Hepatocyte (in vitro differentiated cells): ENCODE measurements at regions not wholly inside any gene's neighbourhood (a gene's known extent, or its start where the extent isn't known, plus 50 kb on each side); places are given as distances from the start of the nearest gene placed in this dataset.

Source experiments
- DNase-seq: peaks from one replicate; pipeline ENCODE4 v3.0.0-alpha.2; 2016; ENCODE audit warnings: low spot score
- H2AFZ ChIP-seq: fragments of 200-600 bp; sonication (generic); 2 replicates; pipeline ENCODE4 v1.6.0; 2016; ENCODE audit warnings: antibody characterized with exemption, mild to moderate bottlenecking
- H3K27ac ChIP-seq: fragments of 200-600 bp; sonication (generic); 2 replicates; pipeline ENCODE4 v1.5.1; 2016; ENCODE audit warnings: mild to moderate bottlenecking
- H3K27me3 ChIP-seq: fragments of 200-600 bp; sonication (generic); 2 replicates; pipeline ENCODE4 v1.6.1; 2016
- H3K36me3 ChIP-seq: fragments of 200-600 bp; sonication (generic); replicated peaks from 2 replicates; pipeline ENCODE4 v1.5.1; 2016; ENCODE audit warnings: low read depth; ENCODE audit not compliant: insufficient read depth
- H3K4me1 ChIP-seq: fragments of 200-600 bp; sonication (generic); 2 replicates; pipeline ENCODE4 v1.5.1; 2016; ENCODE audit warnings: mild to moderate bottlenecking, moderate library complexity; ENCODE audit not compliant: insufficient read depth
- H3K4me2 ChIP-seq: fragments of 200-600 bp; sonication (generic); 2 replicates; pipeline ENCODE4 v1.6.0; 2016
- H3K4me3 ChIP-seq: fragments of 200-600 bp; sonication (generic); 2 replicates; pipeline ENCODE4 v1.5.1; 2016; ENCODE audit warnings: mild to moderate bottlenecking
- H3K79me2 ChIP-seq: fragments of 200-600 bp; sonication (generic); 2 replicates; pipeline ENCODE4 v1.6.0; 2017; ENCODE audit warnings: mild to moderate bottlenecking
- H3K9me2 ChIP-seq: fragments of 200-600 bp; sonication (generic); replicated peaks from 2 replicates; pipeline ENCODE4 v1.6.0; 2017; ENCODE audit warnings: mild to moderate bottlenecking; ENCODE audit not compliant: insufficient read depth
- H3K9me3 ChIP-seq: fragments of 200-600 bp; sonication (generic); 2 replicates; pipeline ENCODE4 v1.5.1; 2016; ENCODE audit warnings: low read depth, mild to moderate bottlenecking
- H4K20me1 ChIP-seq: fragments of 200-600 bp; sonication (generic); 2 replicates; pipeline ENCODE4 v1.6.0; 2016; ENCODE audit warnings: mild to moderate bottlenecking; ENCODE audit not compliant: insufficient read depth, poor library complexity, severe bottlenecking
- CTCF ChIP-seq: fragments of 200-600 bp; sonication (generic); IDR thresholded peaks from 2 replicates; pipeline ENCODE4 v1.5.1; 2016; ENCODE audit warnings: antibody characterized with exemption, mild to moderate bottlenecking; ENCODE audit not compliant: poor library complexity
- EZH2 ChIP-seq: fragments of 200-600 bp; sonication (generic); IDR thresholded peaks from 2 replicates; pipeline ENCODE4 v1.6.1; 2016; ENCODE audit warnings: antibody characterized with exemption, mild to moderate bottlenecking, borderline replicate concordance
- EZH2phosphoT487 ChIP-seq: fragments of 200-600 bp; sonication (generic); IDR thresholded peaks from one replicate; pipeline ENCODE4 v1.6.1; 2018; ENCODE audit warnings: antibody characterized with exemption, mild to moderate bottlenecking, low read depth, moderate library complexity; ENCODE audit not compliant: unreplicated experiment, severe bottlenecking
- WGBS: methylation state at CpG from one replicate; pipeline ENCODE4 v1.1.6; 2016; ENCODE audit warnings: low lambda C conversion rate; ENCODE audit errors: missing lambda C conversion rate; 5-methylcytosine and 5-hydroxymethylcytosine counted together

GRCh38 chr2:58951722-58952121 lies 710.6 kb upstream of the FANCL start:
- H3K9me2 ChIP-seq, result no peaks in the 10 kb centered on the region
- 86% methylated on average over 3 of the region's 3 CpGs for WGBS

GRCh38 chr2:58950795-58951462 lies 709.8 kb upstream of the FANCL start:
- Histone ChIP-seq H3K9me3 (no peaks in the 10 kb centered on the region), H3K27me3 (no peaks in the 10 kb centered on the region), H4K20me1 (no peaks in the 10 kb centered on the region), H3K36me3 (no peaks in the 10 kb centered on the region), H3K4me2 (no peak overlapping the region), H2AFZ (no peak overlapping the region), H3K9me2 (no peaks in the 10 kb centered on the region), H3K79me2 (no peaks in the 10 kb centered on the region), H3K27ac (no peak overlapping the region), H3K4me3 (no peak overlapping the region), H3K4me1 (peaks cover 6% of the 10 kb centered on the region)
- no peak for DNase-seq
- WGBS, result 95% methylated on average over 4 of the region's 4 CpGs
- TF ChIP-seq EZH2, result no peak
- TF ChIP-seq CTCF, result no peak
- TF ChIP-seq EZH2phosphoT487, result no peak

More at GRCh38 chr2:58951722-58952121, 710.6 kb upstream of the FANCL start:
- no peak for TF ChIP-seq CTCF
- TF ChIP-seq EZH2phosphoT487, result no peak
- no peak for TF ChIP-seq EZH2
- H3K27ac ChIP-seq, result no peak overlapping the region
- H4K20me1 ChIP-seq, result no peaks in the 10 kb centered on the region
- H3K79me2 ChIP-seq, result no peaks in the 10 kb centered on the region
- H3K4me2 ChIP-seq, result no peak overlapping the region
- H3K9me3 ChIP-seq, result no peaks in the 10 kb centered on the region
- H2AFZ ChIP-seq, result no peak overlapping the region
- DNase-seq, result no peak
- H3K36me3 ChIP-seq, result no peaks in the 10 kb centered on the region
- peaks cover 6% of the 10 kb centered on the region for H3K4me1 ChIP-seq
- no peak overlapping the region for H3K4me3 ChIP-seq
- H3K27me3 ChIP-seq, result no peaks in the 10 kb centered on the region

GRCh38 chr2:58939388-58939787 lies 698.3 kb upstream of the FANCL start:
- no peaks in the 10 kb centered on the region for H3K27me3 ChIP-seq
- H3K27ac ChIP-seq, result no peak overlapping the region
- H2AFZ ChIP-seq, result no peak overlapping the region
- H3K4me1 ChIP-seq, result no peaks in the 10 kb centered on the region
- H3K79me2 ChIP-seq, result no peaks in the 10 kb centered on the region
- H3K9me2 ChIP-seq, result no peaks in the 10 kb centered on the region
- no peak overlapping the region for H3K4me2 ChIP-seq
- TF ChIP-seq EZH2 (no peak), EZH2phosphoT487 (no peak), CTCF (no peak)
- no peaks in the 10 kb centered on the region for H3K36me3 ChIP-seq
- H4K20me1 ChIP-seq, result no peaks in the 10 kb centered on the region
- no peaks in the 10 kb centered on the region for H3K9me3 ChIP-seq
- no peak for DNase-seq
- no peak overlapping the region for H3K4me3 ChIP-seq

GRCh38 chr2:58938988-58939387 lies 697.9 kb upstream of the FANCL start:
- Histone ChIP-seq H3K9me3 (no peaks in the 10 kb centered on the region), H2AFZ (no peak overlapping the region), H3K4me2 (no peak overlapping the region), H3K4me3 (no peak overlapping the region), H3K4me1 (no peaks in the 10 kb centered on the region), H3K9me2 (no peaks in the 10 kb centered on the region), H3K27ac (no peak overlapping the region), H3K27me3 (no peaks in the 10 kb centered on the region), H4K20me1 (no peaks in the 10 kb centered on the region), H3K79me2 (no peaks in the 10 kb centered on the region), H3K36me3 (no peaks in the 10 kb centered on the region)
- 86% methylated on average over 1 of the region's 1 CpG for WGBS
- no peak for DNase-seq
- TF ChIP-seq CTCF (no peak), EZH2phosphoT487 (no peak), EZH2 (no peak)
